ENCODE measurements at regions not wholly inside any gene's neighbourhood (a gene's known extent, or its start where the extent isn't known, plus 50 kb on each side); places are given as distances from the start of the nearest gene placed in this dataset.

DNA sequence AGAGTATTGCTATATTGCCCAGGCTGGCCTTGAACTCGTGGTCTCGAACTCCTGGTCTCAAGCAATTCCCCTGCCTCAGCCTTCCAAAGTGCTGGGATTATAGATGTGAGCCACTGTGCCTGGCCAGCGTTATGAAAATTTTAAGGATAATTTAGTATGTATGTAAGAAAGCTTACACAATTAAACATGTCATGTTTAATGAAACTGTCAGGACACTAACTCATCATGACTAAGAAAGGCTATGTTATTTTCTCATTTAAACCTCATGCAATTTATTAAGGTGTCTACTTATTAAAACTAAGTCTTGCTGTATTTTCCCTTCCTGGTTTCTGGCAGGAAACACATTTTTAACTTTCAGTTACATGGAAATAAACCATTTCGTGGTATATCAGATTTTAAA lies 106.8 kb upstream of the ATP10A start:
- DNase-seq = no peak
- Mint-ChIP-seq H3K27ac (no peak overlapping the region), H3K4me3 (no peak overlapping the region), H3K4me1 (no peaks in the 10 kb centered on the region), H3K27me3 (peaks cover 9% of the 10 kb centered on the region), H3K9me3 (no peaks in the 10 kb centered on the region), H3K36me3 (no peaks in the 10 kb centered on the region)

DNA sequence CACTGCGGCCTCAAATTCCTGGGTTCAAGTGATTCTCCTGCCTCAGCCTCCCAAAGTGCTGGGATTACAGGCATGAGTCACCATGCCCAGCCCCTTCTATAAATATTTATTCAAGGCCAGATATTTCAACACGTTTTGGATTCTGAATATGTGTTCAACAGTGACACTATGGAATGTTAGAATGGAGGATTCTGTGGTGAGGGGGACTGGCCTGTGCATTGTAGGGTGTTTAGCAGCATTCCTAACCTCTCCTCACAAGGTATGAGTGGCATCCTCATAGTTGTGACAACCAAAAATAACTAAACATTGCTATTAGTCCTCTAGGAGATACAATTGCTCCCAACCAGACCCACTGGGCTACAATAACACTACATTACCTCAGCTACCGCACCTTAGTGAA lies 104.0 kb upstream of the ATP10A start:
- H3K4me1 Mint-ChIP-seq = no peaks in the 10 kb centered on the region
- H3K27me3 Mint-ChIP-seq = peaks cover 9% of the 10 kb centered on the region
- no peaks in the 10 kb centered on the region for H3K9me3 Mint-ChIP-seq
- no peak for DNase-seq
- no peak overlapping the region for H3K4me3 Mint-ChIP-seq
- no peaks in the 10 kb centered on the region for H3K36me3 Mint-ChIP-seq
- H3K27ac Mint-ChIP-seq = no peak overlapping the region

GRCh38 chr15:25965326-25965725 lies 102.2 kb upstream of the ATP10A start:
- H3K9me3 Mint-ChIP-seq = no peaks in the 10 kb centered on the region
- H3K4me1 Mint-ChIP-seq = no peaks in the 10 kb centered on the region
- no peak for DNase-seq
- H3K27me3 Mint-ChIP-seq = peaks cover 5% of the 10 kb centered on the region
- H3K27ac Mint-ChIP-seq = no peak overlapping the region
- no peak overlapping the region for H3K4me3 Mint-ChIP-seq
- no peaks in the 10 kb centered on the region for H3K36me3 Mint-ChIP-seq

DNA sequence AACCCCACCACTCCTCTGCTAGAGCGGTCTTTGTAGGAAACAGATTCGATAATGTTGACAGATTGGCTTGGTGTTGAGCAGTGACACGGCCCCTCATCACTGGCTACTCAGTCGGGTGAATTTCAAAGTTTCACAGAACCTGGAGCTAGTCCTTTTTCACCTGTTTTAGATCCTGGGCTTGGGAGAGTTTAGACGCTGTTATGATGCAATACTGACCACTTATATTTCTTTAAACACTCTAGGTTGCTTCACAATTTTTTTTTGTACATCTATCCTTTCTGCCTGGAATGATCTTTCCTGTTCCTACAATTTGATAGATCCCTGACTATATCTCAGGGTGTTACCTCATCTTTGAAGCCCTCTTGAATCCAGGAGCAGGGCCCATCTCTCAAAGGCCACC lies 97.1 kb upstream of the ATP10A start:
- Mint-ChIP-seq H3K27me3 (no peaks in the 10 kb centered on the region), H3K9me3 (no peaks in the 10 kb centered on the region), H3K27ac (no peak overlapping the region), H3K4me3 (no peak overlapping the region), H3K36me3 (no peaks in the 10 kb centered on the region), H3K4me1 (no peaks in the 10 kb centered on the region)
- DNase-seq = no peak

GRCh38 chr15:25959100-25959499 lies 96.0 kb upstream of the ATP10A start:
- Mint-ChIP-seq H3K27ac (no peak overlapping the region), H3K9me3 (peaks cover 1% of the 10 kb centered on the region), H3K36me3 (no peaks in the 10 kb centered on the region), H3K27me3 (no peaks in the 10 kb centered on the region), H3K4me1 (no peaks in the 10 kb centered on the region), H3K4me3 (no peak overlapping the region)
- no peak for DNase-seq

DNA sequence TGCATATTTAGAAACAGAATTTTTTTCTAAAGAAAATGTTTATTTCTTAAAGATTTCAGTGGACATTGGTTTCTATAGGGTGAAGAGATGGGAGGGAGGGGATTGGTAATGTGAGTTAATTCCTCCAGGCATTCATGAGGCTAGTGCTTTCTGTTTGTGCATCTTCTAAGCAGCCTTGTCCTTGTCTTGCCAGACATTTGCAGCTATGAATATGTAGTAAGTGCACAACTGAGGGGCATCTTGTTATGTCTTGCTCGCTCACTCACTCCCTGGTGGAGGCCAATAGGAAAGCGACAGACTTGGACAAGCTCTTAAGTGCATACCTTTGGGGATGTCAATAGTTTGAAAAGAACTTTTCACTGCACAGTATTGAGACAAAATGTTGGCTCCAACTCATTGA lies 92.5 kb upstream of the ATP10A start:
- H3K27ac Mint-ChIP-seq = no peak overlapping the region

DNA sequence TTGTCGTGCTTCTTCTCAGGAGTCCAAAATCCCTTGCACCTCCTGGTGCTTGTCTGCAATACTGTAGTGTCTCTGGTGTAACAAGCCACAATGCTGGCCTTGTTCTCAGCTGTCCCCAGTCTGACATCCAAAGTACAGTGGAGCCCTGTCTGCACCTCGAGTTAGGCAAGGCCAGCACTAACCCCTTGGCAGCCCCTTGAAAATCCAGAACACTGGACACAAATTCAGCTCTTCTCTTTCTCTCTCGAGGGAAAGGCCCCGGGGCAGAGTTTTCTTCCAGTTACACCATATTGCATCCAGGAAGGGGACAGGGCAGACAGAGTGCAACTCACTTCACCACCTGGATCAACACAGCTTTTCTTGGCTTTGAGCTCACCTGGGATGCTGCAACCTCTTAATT lies 91.3 kb upstream of the ATP10A start:
- Mint-ChIP-seq H3K9me3 (peaks cover 9% of the 10 kb centered on the region), H3K27ac (no peak overlapping the region), H3K36me3 (no peaks in the 10 kb centered on the region), H3K27me3 (no peaks in the 10 kb centered on the region), H3K4me3 (no peak overlapping the region), H3K4me1 (no peaks in the 10 kb centered on the region)
- no peak for DNase-seq

More for the DNA sequence above, 92.5 kb upstream of the ATP10A start:
- no peaks in the 10 kb centered on the region for H3K36me3 Mint-ChIP-seq
- DNase-seq = no peak
- no peaks in the 10 kb centered on the region for H3K4me1 Mint-ChIP-seq
- H3K9me3 Mint-ChIP-seq = peaks cover 9% of the 10 kb centered on the region
- no peaks in the 10 kb centered on the region for H3K27me3 Mint-ChIP-seq
- no peak overlapping the region for H3K4me3 Mint-ChIP-seq

DNA sequence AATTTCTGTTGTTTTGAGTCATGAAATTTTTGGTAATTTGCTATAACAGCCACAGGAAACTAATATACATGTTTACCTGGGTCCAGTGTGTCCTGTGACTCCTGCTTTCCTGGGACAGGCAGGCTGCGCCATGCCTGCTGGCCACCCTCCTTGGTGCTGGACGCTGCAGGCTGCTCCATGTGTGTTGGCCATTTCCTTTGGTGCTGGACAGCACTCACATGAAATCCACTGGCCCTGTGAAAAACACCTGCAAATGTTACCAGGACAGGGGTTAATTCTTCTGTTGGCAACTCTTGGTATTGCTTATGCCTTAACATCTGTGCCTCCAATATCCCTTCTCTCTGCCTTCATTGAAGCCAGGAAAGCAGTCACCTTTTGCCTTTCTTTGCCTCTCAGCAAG lies 86.9 kb upstream of the ATP10A start:
- no peaks in the 10 kb centered on the region for H3K27me3 Mint-ChIP-seq
- DNase-seq = no peak
- H3K36me3 Mint-ChIP-seq = no peaks in the 10 kb centered on the region
- H3K4me1 Mint-ChIP-seq = peaks cover 2% of the 10 kb centered on the region
- H3K9me3 Mint-ChIP-seq = peaks cover 9% of the 10 kb centered on the region
- H3K4me3 Mint-ChIP-seq = no peak overlapping the region
- no peak overlapping the region for H3K27ac Mint-ChIP-seq

DNA sequence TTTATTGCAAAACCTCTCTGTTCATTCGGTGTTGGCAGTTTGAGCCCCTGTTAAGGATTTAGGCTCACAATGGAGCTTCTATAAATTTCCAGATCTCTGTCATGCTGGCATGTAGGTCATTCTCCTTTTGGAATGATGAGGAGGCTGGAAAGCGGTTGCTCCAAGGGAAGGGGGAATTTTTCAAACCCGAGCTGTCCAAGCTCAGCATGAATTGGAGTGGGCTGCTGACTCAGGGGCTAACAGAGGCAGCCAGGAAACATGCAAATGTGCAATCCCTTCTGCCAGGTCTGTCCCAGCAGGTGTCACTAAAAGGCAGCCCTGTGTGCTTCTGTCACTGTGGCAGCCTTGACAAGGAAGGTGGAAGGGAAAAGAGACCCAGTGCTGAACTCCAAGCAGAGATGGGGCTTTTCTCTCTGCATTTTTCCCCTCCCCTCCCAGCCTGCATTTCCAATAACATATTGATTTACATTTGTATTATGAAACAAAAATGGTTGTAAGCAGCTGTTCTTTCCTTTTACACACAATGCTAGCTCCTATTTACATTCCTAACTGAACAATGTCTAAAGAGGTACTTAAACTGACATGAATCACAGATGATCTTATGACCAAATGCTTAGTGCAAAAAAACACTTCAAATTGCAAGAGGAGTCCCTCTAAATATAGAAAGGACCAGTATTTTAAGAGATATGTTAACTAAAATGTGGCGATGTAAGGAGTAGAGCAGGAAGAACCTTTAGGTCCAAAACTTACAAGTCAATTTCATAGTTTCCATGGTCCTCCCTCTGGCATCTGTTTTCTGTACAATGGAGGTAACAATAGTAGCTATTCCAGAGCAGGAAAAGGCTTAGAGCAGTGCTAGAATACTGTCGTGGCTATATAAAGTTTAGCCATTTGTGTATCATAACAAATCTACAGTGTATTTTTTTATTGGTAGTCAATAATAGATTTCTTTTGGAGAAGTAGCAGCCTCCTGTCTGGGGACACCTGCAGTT lies 84.5 kb upstream of the ATP10A start:
- H3K9me3 Mint-ChIP-seq = no peaks in the 10 kb centered on the region
- no peak overlapping the region for H3K27ac Mint-ChIP-seq
- DNase-seq = no peak
- no peaks in the 10 kb centered on the region for H3K36me3 Mint-ChIP-seq
- peaks cover 2% of the 10 kb centered on the region for H3K4me1 Mint-ChIP-seq
- no peaks in the 10 kb centered on the region for H3K27me3 Mint-ChIP-seq
- no peak overlapping the region for H3K4me3 Mint-ChIP-seq

GRCh38 chr15:25946241-25946805 lies 83.2 kb upstream of the ATP10A start:
- Mint-ChIP-seq H3K9me3 (no peaks in the 10 kb centered on the region), H3K27ac (no peak overlapping the region), H3K4me3 (no peak overlapping the region), H3K27me3 (no peaks in the 10 kb centered on the region), H3K4me1 (peaks cover 2% of the 10 kb centered on the region), H3K36me3 (no peaks in the 10 kb centered on the region)
- DNase-seq = no peak

DNA sequence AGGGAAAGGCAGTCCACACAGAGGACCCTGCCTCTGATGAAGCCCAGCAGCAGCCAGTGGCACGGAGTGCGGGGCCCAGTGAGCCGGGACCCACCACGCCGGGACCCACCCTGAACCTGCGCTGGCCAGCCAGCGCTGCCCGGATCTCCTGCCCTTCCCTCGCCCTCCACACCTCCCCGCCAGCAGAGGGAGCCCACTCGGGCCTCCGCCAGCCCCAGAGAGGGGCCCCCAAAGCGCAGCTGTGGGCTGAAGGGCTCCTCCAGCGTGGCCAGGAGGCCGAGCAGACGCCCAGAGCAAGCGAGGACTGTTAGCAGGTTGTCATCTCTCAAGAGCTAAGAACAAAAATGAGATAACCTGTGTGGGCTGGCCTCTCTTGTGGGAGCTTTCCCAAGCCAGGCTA lies 81.3 kb upstream of the ATP10A start:
- no peak overlapping the region for H3K27ac Mint-ChIP-seq
- peaks cover 2% of the 10 kb centered on the region for H3K4me1 Mint-ChIP-seq
- H3K4me3 Mint-ChIP-seq = no peak overlapping the region
- H3K27me3 Mint-ChIP-seq = no peaks in the 10 kb centered on the region
- no peaks in the 10 kb centered on the region for H3K9me3 Mint-ChIP-seq
- no peaks in the 10 kb centered on the region for H3K36me3 Mint-ChIP-seq
- no peak for DNase-seq

DNA sequence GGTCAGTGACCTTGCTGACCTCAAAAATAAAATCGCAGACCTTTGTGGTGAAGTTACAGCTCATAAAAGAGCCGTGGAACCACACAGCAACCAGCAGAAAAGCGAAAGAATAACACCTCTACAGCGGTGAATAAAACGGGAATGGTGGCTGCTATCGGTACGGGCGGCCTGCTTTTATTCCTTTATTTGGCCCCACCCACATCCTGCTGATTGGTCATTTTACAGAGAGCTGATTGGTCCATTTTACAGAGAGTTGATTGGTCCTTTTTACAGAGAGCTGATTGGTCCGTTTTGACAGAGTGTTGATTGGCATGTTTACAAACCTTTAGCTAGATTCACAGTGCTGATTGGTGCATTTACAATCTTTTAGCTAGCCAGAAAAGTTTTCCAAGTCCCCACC lies 80.7 kb upstream of the ATP10A start:
- H3K9me3 Mint-ChIP-seq = no peaks in the 10 kb centered on the region
- H3K27me3 Mint-ChIP-seq = no peaks in the 10 kb centered on the region
- no peak overlapping the region for H3K4me3 Mint-ChIP-seq
- peaks cover 2% of the 10 kb centered on the region for H3K4me1 Mint-ChIP-seq
- no peak overlapping the region for H3K27ac Mint-ChIP-seq
- DNase-seq = no peak
- no peaks in the 10 kb centered on the region for H3K36me3 Mint-ChIP-seq

DNA sequence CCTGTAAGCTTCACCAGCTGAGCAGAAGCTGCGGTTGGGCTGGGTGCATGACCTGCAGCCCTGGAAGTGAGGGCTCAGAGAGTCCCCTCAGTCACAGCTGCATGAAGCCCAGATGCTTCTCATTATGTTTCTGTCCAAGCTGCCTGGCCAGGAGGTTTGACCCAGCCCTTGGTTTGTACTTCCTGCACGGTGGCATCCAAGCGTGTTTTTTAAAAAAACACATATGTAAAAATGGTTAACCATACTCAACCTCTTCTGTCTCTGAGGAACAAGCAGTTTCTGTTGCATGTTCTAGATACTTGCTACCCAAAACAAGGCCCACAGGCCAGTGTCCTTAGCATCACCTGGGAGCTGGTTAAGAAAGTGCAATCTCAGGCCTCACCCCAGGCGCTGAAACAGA lies 76.0 kb upstream of the ATP10A start:
- H3K27ac Mint-ChIP-seq = no peak overlapping the region
- no peak overlapping the region for H3K4me3 Mint-ChIP-seq
- no peaks in the 10 kb centered on the region for H3K4me1 Mint-ChIP-seq
- DNase-seq = no peak
- H3K36me3 Mint-ChIP-seq = no peaks in the 10 kb centered on the region
- no peaks in the 10 kb centered on the region for H3K9me3 Mint-ChIP-seq
- no peaks in the 10 kb centered on the region for H3K27me3 Mint-ChIP-seq

GRCh38 chr15:25937796-25938195 lies 74.7 kb upstream of the ATP10A start:
- H3K27me3 Mint-ChIP-seq = no peaks in the 10 kb centered on the region
- peaks cover 6% of the 10 kb centered on the region for H3K4me1 Mint-ChIP-seq
- H3K9me3 Mint-ChIP-seq = no peaks in the 10 kb centered on the region
- H3K36me3 Mint-ChIP-seq = no peaks in the 10 kb centered on the region
- no peak overlapping the region for H3K4me3 Mint-ChIP-seq
- no peak overlapping the region for H3K27ac Mint-ChIP-seq
- DNase-seq = no peak

DNA sequence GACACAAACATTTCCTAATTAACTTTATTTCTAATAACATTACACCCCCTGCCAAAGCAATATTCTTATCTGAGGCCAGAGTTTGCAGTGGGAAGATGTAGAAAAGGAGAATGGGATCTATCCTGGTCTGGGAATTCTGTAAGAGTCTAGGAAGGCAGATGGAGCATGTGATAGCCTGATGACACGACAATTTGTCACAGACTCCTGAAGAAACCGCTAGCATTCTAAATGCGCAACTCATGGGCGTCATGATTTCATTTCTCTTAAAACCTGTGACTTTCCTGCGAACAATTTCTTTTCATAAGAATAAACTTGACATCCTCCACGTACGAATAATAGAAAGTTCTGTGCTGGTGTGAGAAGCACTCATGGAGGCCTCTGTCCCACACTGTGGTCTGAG lies 72.9 kb upstream of the ATP10A start:
- no peaks in the 10 kb centered on the region for H3K9me3 Mint-ChIP-seq

More for the DNA sequence above, 72.9 kb upstream of the ATP10A start:
- H3K4me3 Mint-ChIP-seq = no peak overlapping the region
- no peak for DNase-seq
- H3K27me3 Mint-ChIP-seq = no peaks in the 10 kb centered on the region
- H3K4me1 Mint-ChIP-seq = peaks cover 6% of the 10 kb centered on the region
- no peak overlapping the region for H3K27ac Mint-ChIP-seq
- H3K36me3 Mint-ChIP-seq = no peaks in the 10 kb centered on the region

Measured in activated naive CD8-positive, alpha-beta T cell treated with anti-CD3 and anti-CD28 coated beads for 36 hours (primary cell).